ENCODE measurements at regions not wholly inside any gene's neighbourhood (a gene's known extent, or its start where the extent isn't known, plus 50 kb on each side); places are given as distances from the start of the nearest gene placed in this dataset.

DNA sequence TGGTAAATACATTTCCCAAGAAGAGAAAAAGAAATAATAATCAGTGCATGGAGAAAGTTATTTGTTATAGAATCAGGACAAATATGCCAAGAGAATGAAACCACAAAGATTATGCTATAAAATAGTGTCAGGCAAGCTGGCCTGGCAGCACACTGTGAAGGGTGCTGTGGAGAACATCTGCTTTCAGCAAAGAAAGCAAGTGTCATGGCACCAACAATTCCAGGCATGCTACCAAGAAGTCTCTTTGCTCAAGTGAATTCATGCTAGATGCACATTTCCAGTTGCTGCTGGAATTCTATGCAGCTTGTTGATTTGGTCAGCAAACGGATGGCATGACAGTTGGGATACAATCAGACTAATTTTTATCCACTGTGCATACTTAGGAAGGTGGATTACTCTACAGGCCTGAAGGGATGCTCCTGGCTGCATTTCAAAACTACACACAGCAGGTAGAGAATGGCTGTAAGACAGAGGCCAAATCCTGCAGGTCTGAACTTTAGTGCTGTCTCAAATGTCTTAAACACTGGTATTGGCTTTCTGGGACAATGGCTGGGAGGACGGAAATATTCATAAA, 154.6 kb upstream of the FAT1 start:
- H2AFZ ChIP-seq (ENCODE audit: insufficient read depth, low read depth, low read length, poor library complexity, severe bottlenecking), result no peak overlapping the region
- Mint-ChIP-seq H3K4me3 (no peak overlapping the region), H3K9me3 (ENCODE audit: insufficient read depth) (peaks cover 2% of the 10 kb centered on the region), H3K27ac (no peak overlapping the region), H3K4me1 (no peaks in the 10 kb centered on the region), H3K27me3 (no peaks in the 10 kb centered on the region)
- H3K36me3 ChIP-seq (replicated peaks in 1 of 2; ENCODE audit: control extremely low read depth in 1 of 2, control insufficient read depth in 1 of 2, extremely low read depth in 1 of 2, insufficient read depth in 2 of 2, low read length in 1 of 2), result no peaks in the 10 kb centered on the region
- DNase-seq, result no peak
- H4K20me1 ChIP-seq (ENCODE audit: control insufficient read depth, insufficient read depth, low read length, poor library complexity, severe bottlenecking), result no peaks in the 10 kb centered on the region
- no peak for TF ChIP-seq EZH2 (IDR thresholded peaks at IDR 0.05; ENCODE audit: borderline replicate concordance, insufficient read depth, low read depth, low read length, poor library complexity, severe bottlenecking)
- TF ChIP-seq, protein P1, sequence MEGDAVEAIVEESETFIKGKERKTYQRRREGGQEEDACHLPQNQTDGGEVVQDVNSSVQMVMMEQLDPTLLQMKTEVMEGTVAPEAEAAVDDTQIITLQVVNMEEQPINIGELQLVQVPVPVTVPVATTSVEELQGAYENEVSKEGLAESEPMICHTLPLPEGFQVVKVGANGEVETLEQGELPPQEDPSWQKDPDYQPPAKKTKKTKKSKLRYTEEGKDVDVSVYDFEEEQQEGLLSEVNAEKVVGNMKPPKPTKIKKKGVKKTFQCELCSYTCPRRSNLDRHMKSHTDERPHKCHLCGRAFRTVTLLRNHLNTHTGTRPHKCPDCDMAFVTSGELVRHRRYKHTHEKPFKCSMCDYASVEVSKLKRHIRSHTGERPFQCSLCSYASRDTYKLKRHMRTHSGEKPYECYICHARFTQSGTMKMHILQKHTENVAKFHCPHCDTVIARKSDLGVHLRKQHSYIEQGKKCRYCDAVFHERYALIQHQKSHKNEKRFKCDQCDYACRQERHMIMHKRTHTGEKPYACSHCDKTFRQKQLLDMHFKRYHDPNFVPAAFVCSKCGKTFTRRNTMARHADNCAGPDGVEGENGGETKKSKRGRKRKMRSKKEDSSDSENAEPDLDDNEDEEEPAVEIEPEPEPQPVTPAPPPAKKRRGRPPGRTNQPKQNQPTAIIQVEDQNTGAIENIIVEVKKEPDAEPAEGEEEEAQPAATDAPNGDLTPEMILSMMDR (IDR thresholded peaks at IDR 0.05), result no peak
- ChIA-PET POLR2A (no interaction called here), CTCF (no interaction called here)
- no peak for ATAC-seq (ENCODE audit: low read depth)
- no peaks in the 10 kb centered on the region for H3K27me3 ChIP-seq (replicated peaks in 1 of 4; ENCODE audit: control extremely low read depth in 1 of 4, control insufficient read depth in 3 of 4, insufficient read depth in 4 of 4, low read length in 3 of 4)
- no peaks in the 10 kb centered on the region for H3K79me2 ChIP-seq (ENCODE audit: control insufficient read depth, insufficient read depth, low read length)
- H3K9me3 ChIP-seq (ENCODE audit: control extremely low read depth in 1 of 3, control insufficient read depth in 2 of 3, insufficient read depth in 1 of 3, low read length in 2 of 3), result no peaks in the 10 kb centered on the region
- H3K4me1 ChIP-seq (ENCODE audit: control insufficient read depth in 2 of 2, insufficient read depth in 2 of 2, low read length in 2 of 2), result no peaks in the 10 kb centered on the region
- intact Hi-C loops (cut with micrococcal nuclease), result no loop called here
- H3K27ac ChIP-seq (ENCODE audit: low read length in 2 of 2), result no peak overlapping the region
- H3K9ac ChIP-seq (ENCODE audit: low read length), result no peak overlapping the region
- 83% methylated on average over 1 of the region's 2 CpGs for WGBS (ENCODE audit: insufficient coverage)
- no peak overlapping the region for H3K4me3 ChIP-seq (ENCODE audit: control extremely low read depth in 1 of 5, extremely low read depth in 1 of 5, insufficient read depth in 1 of 5, low read depth in 2 of 5, low read length in 4 of 5)
- no peak overlapping the region for H3K4me2 ChIP-seq (replicated peaks; ENCODE audit: low read depth, low read length, poor library complexity, severe bottlenecking)

- no peaks in the 10 kb centered on the region for H4K20me1 ChIP-seq (ENCODE audit: control insufficient read depth, insufficient read depth, low read length, poor library complexity, severe bottlenecking)
- no peaks in the 10 kb centered on the region for H3K36me3 ChIP-seq (replicated peaks in 1 of 2; ENCODE audit: control extremely low read depth in 1 of 2, control insufficient read depth in 1 of 2, extremely low read depth in 1 of 2, insufficient read depth in 2 of 2, low read length in 1 of 2)
- H2AFZ ChIP-seq (ENCODE audit: insufficient read depth, low read depth, low read length, poor library complexity, severe bottlenecking), result no peak overlapping the region
- intact Hi-C loops (cut with micrococcal nuclease), result no loop called here
- no peak for DNase-seq
- no peak overlapping the region for H3K27ac Mint-ChIP-seq
- no peak overlapping the region for H3K27ac ChIP-seq (ENCODE audit: low read length in 2 of 2)
- ATAC-seq (ENCODE audit: low read depth), result no peak
- H3K4me2 ChIP-seq (replicated peaks; ENCODE audit: low read depth, low read length, poor library complexity, severe bottlenecking), result no peak overlapping the region
- H3K4me1 ChIP-seq (ENCODE audit: control insufficient read depth in 2 of 2, insufficient read depth in 2 of 2, low read length in 2 of 2), result no peaks in the 10 kb centered on the region
- peaks cover 0 to 3% (median 0%) of the 10 kb centered on the region in 3 donors for H3K9me3 ChIP-seq (ENCODE audit: control extremely low read depth in 1 of 3, control insufficient read depth in 2 of 3, insufficient read depth in 1 of 3, low read length in 2 of 3)
- no peaks in the 10 kb centered on the region for H3K27me3 ChIP-seq (replicated peaks in 1 of 4; ENCODE audit: control extremely low read depth in 1 of 4, control insufficient read depth in 3 of 4, insufficient read depth in 4 of 4, low read length in 3 of 4)
- POLR2A ChIA-PET, result no interaction called here
- H3K4me3 Mint-ChIP-seq, result no peak overlapping the region
- no peaks in the 10 kb centered on the region for H3K79me2 ChIP-seq (ENCODE audit: control insufficient read depth, insufficient read depth, low read length)
- no peaks in the 10 kb centered on the region for H3K4me1 Mint-ChIP-seq
- CTCF ChIA-PET, result no interaction called here
- no peak overlapping the region for H3K4me3 ChIP-seq (ENCODE audit: control extremely low read depth in 1 of 5, extremely low read depth in 1 of 5, insufficient read depth in 1 of 5, low read depth in 2 of 5, low read length in 4 of 5)
- WGBS (ENCODE audit: insufficient coverage), result no CpG with 5 or more reads among the region's 3 CpGs
- TF ChIP-seq EZH2 (IDR thresholded peaks at IDR 0.05; ENCODE audit: borderline replicate concordance, insufficient read depth, low read depth, low read length, poor library complexity, severe bottlenecking), result no peak
- TF ChIP-seq, protein P1 (IDR thresholded peaks at IDR 0.05), result no peak
- H3K9ac ChIP-seq (ENCODE audit: low read length), result no peak overlapping the region
- peaks cover 2% of the 10 kb centered on the region for H3K9me3 Mint-ChIP-seq (ENCODE audit: insufficient read depth)
- H3K27me3 Mint-ChIP-seq, result no peaks in the 10 kb centered on the region
These were observed 158.0 kb upstream of the FAT1 start for GRCh38 chr4:186881521-186882220.

Measured in B cell (primary cell).